Neutrophil (primary cell): ENCODE measurements at regions not wholly inside any gene's neighbourhood (a gene's known extent, or its start where the extent isn't known, plus 50 kb on each side); places are given as distances from the start of the nearest gene placed in this dataset.
"Not testable (repeated sequence)": the region's sequence is repeated elsewhere in the genome, so short reads cannot be mapped to it uniquely, and the experiment has no call there.

Experiments
- H3K27ac ChIP-seq: fragments of 200-600 bp; sonication (generic); 2 replicates; pipeline ENCODE4 v1.5.1; 2016; ENCODE audit warnings: mild to moderate bottlenecking, moderate library complexity
- H3K27me3 ChIP-seq: fragments of 200-600 bp; sonication (generic); 2 replicates; pipeline ENCODE4 v1.6.0; 2016; ENCODE audit warnings: mild to moderate bottlenecking
- H3K36me3 ChIP-seq: fragments of 200-600 bp; sonication (generic); 2 replicates; pipeline ENCODE4 v1.5.1; 2017
- H3K4me1 ChIP-seq, 2 experiments: fragments of 200-600 bp in 1 of 2; sonication (generic) in 1 of 2; 1 replicate in 1 of 2; 2 replicates in 1 of 2; pipeline versions ENCODE4 v1.5.1 to v1.6.1; 2013 to 2016; ENCODE audit warnings: low read depth in 1 of 2, low read length in 1 of 2, mild to moderate bottlenecking in 1 of 2, moderate library complexity in 1 of 2; ENCODE audit not compliant: control insufficient read depth in 1 of 2, insufficient read depth in 1 of 2
- H3K4me3 ChIP-seq, 2 experiments: fragments of 200-600 bp in 1 of 2; sonication (generic) in 1 of 2; 1 replicate in 1 of 2; 2 replicates in 1 of 2; pipeline ENCODE4 v1.5.1; 2013 to 2016; ENCODE audit warnings: low read depth in 1 of 2, low read length in 1 of 2, mild to moderate bottlenecking in 1 of 2, moderate library complexity in 1 of 2
- H3K9me3 ChIP-seq: fragments of 200-600 bp; sonication (generic); 2 replicates; pipeline ENCODE4 v1.5.1; 2016
- TF ChIP-seq, protein P1 (sequence below): fragments of 200-600 bp; sonication (generic); IDR thresholded peaks from 2 replicates; pipeline ENCODE4 v1.5.1; 2016; ENCODE audit warnings: antibody characterized with exemption

DNA sequence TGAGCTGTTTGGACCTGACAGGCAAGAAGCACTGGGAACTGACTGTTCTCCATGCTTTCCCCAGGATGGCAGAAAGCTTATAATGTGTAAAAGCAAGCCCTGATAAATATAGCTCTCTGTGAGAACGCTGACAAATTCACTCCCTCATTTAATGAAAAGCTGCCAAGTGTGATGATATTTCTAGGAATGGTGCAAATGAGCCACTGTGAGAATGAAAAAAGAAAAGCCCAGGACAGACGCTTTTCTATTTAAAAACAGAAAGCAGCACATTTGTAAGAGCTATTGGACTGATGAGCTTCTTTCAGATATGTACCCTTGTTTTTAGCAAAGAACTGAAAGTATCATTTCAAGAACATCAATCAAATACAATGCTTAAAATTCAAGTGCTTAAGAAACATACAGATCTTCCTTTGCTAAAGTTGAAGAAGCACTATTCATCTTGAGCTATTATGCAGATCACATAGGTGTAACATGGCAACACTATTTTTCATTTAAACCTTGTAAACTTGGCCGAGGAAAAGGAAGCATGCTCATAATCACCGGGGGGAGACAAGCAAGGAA, 842.6 kb upstream of the ACO1 start:
- Histone ChIP-seq H3K4me1 (no peaks in the 10 kb centered on the region), H3K27me3 (no peaks in the 10 kb centered on the region), H3K4me3 (no peak overlapping the region), H3K27ac (no peak overlapping the region), H3K36me3 (no peaks in the 10 kb centered on the region), H3K9me3 (no peaks in the 10 kb centered on the region)
- TF ChIP-seq, protein P1, sequence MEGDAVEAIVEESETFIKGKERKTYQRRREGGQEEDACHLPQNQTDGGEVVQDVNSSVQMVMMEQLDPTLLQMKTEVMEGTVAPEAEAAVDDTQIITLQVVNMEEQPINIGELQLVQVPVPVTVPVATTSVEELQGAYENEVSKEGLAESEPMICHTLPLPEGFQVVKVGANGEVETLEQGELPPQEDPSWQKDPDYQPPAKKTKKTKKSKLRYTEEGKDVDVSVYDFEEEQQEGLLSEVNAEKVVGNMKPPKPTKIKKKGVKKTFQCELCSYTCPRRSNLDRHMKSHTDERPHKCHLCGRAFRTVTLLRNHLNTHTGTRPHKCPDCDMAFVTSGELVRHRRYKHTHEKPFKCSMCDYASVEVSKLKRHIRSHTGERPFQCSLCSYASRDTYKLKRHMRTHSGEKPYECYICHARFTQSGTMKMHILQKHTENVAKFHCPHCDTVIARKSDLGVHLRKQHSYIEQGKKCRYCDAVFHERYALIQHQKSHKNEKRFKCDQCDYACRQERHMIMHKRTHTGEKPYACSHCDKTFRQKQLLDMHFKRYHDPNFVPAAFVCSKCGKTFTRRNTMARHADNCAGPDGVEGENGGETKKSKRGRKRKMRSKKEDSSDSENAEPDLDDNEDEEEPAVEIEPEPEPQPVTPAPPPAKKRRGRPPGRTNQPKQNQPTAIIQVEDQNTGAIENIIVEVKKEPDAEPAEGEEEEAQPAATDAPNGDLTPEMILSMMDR, result no peak

DNA sequence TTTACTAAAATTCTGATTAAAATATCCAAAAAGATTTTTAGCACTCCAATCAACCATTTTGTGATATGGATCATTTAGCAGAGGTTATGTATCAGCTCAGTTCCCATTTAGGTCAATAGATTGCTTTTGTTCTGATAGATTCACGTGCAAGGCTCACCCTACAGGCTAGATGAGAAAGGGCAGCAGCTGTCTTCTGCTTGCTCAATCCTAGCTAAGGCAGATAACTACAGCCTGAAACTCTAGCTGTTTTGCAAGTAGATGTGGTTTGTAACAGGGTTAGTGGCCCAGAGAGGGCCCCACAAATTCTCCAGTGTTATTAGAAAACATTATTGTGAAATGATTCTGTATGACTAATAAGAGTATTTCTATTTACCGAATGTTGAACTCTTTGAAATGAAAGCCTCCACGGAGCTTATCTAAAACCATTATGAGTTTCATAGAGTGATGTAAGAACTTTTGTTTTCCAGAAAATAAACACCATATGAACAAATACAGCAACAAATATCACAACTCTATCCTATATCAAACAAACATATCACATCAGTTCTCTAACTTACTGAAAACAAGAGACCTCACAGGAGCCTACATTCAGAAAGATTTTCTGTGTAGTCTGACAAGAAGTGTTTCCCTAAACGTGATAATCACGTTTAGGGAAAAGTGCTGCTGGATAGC, 841.9 kb upstream of the ACO1 start:
- H3K9me3 ChIP-seq, result no peaks in the 10 kb centered on the region
- no peak overlapping the region for H3K27ac ChIP-seq
- no peaks in the 10 kb centered on the region for H3K4me1 ChIP-seq
- no peaks in the 10 kb centered on the region for H3K27me3 ChIP-seq
- no peaks in the 10 kb centered on the region for H3K36me3 ChIP-seq
- H3K4me3 ChIP-seq, result no peak overlapping the region
- TF ChIP-seq, protein P1, result no peak

DNA sequence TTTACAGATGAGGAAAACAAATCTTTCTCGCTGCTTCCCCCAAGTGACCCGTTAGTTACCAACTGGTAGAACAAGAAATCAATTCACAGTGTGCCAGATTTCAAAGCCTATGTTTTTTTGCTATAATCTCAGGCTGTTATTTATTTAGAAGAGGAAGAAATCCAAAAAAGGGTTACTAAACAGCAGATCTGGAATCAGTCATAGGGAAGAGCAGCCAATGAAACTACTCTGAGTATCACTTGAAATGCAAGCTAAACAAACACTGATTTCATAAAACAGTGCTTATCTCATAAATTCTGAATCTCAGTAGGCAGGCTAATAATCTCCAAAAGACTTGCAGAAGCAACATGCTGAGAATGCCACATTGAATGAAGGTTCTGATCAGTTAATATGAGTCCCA, 829.5 kb upstream of the ACO1 start:
- H3K4me3 ChIP-seq, result no peak overlapping the region
- H3K9me3 ChIP-seq, result no peaks in the 10 kb centered on the region
- H3K36me3 ChIP-seq, result no peaks in the 10 kb centered on the region
- no peaks in the 10 kb centered on the region for H3K4me1 ChIP-seq
- no peak overlapping the region for H3K27ac ChIP-seq
- H3K27me3 ChIP-seq, result no peaks in the 10 kb centered on the region
- TF ChIP-seq, protein P1, result no peak

DNA sequence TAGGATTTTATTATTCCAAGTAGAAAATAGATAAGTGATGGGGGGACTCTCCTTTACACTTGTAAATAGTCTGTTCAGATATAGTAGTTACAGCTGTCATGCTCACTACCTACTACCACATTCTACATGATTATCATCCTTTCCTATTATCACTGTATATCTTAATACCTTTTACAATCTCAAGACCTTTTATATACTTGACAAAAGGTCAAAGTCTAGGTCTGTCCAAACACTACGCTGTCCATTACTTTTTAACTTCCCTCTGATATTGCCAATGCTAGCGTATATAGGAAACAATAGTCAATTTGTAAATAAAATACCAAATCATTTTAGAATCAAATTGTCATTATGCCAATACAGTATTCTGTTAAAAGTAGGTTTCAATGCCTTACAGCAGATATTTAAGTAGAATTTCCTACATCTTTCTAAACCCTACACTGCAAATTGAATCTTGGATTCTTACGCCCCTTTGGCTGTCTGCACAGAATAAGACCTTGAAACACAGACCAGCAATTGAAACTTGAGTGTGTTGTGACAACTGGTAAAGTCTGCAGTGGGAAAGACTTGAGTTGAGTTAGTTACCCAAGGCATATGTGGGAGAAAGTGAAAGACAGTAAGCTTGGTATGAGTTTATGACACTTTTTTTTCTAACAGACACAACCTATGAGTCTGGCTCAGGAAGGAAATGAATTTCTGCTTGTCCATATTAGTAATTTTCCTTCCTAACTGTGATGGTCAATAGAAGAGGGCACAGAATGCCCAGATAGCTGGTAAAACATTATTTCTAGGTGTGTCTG, 827.6 kb upstream of the ACO1 start:
- H3K36me3 ChIP-seq, result no peaks in the 10 kb centered on the region
- TF ChIP-seq, protein P1, result no peak
- H3K27ac ChIP-seq, result no peak overlapping the region
- no peak overlapping the region for H3K4me3 ChIP-seq
- no peaks in the 10 kb centered on the region for H3K4me1 ChIP-seq
- no peaks in the 10 kb centered on the region for H3K27me3 ChIP-seq
- H3K9me3 ChIP-seq, result no peaks in the 10 kb centered on the region

DNA sequence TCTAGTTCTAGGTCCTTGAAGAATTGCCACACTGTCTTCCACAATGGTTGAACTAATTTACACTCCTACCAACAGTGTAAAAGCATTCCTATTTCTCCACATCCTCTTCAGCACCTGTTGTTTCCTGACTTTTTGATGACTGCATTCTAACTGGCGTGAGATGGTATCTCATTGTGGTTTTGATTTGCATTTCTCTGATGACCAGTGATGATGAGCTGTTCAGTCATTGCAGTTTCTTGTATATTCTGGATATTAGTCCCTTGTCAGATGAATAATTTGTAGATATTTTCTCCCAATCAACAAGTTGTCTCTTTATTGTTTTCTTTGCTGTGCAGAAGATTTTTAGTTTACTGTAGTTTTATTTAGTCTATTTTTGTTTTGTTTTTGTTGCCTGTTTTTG, 812.3 kb upstream of the ACO1 start:
- not testable (repeated sequence) for H3K27me3 ChIP-seq, H3K9me3 ChIP-seq, H3K4me1 ChIP-seq, H3K4me3 ChIP-seq, H3K36me3 ChIP-seq, H3K27ac ChIP-seq

DNA sequence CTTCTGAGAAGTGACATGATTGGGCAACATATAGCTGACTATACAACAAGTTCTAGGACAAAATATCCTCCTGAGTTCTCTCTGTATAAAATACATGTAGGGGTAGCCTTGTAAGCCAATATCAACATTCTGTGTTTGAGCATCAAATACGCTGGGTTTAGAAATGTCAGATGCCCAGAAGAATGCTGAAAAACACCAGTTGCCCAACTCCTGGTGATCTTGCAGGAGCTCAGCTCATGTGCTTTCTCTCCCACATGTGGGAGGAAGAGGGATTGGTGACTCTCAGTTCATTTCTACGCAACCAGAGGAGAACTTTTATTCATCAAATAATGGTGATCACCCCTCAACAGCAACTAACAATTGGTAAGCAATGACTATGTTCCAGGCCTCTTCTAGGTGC, 810.9 kb upstream of the ACO1 start:
- H3K4me3 ChIP-seq, result no peak overlapping the region
- no peaks in the 10 kb centered on the region for H3K9me3 ChIP-seq
- H3K4me1 ChIP-seq, result no peaks in the 10 kb centered on the region
- no peak overlapping the region for H3K27ac ChIP-seq
- no peaks in the 10 kb centered on the region for H3K27me3 ChIP-seq
- TF ChIP-seq, protein P1, result no peak
- no peaks in the 10 kb centered on the region for H3K36me3 ChIP-seq
